Mucosa of descending colon (tissue), 3 donors: ENCODE measurements at regions not wholly inside any gene's neighbourhood (a gene's known extent, or its start where the extent isn't known, plus 50 kb on each side); places are given as distances from the start of the nearest gene placed in this dataset.

Experiments
- ATAC-seq: fragments of 200-7000 bp; cut with Tn5 transposase; one replicate; pipeline ENCODE4 v1.9.1; 2020; ENCODE audit warnings: mild to moderate bottlenecking, moderate library complexity
- DNase-seq, 3 donors: peaks; one replicate each; pipeline ENCODE4 v3.0.0-alpha.2; 2020
- H3K36me3 ChIP-seq: fragments of 200-600 bp; one replicate; pipeline ENCODE4 v1.8.0; 2021; ENCODE audit warnings: low read depth, mild to moderate bottlenecking
- H3K4me1 ChIP-seq: fragments of 200-600 bp; one replicate; pipeline ENCODE4 v1.8.0; 2021; ENCODE audit warnings: low read depth, mild to moderate bottlenecking
- H3K4me3 ChIP-seq: fragments of 200-600 bp; one replicate; pipeline ENCODE4 v1.8.0; 2021; ENCODE audit warnings: mild to moderate bottlenecking
- H3K9me3 ChIP-seq: fragments of 200-600 bp; one replicate; pipeline ENCODE4 v1.8.0; 2021; ENCODE audit warnings: mild to moderate bottlenecking
- intact Hi-C, 2 donors: fragments of 100-400 bp; cut with DNase I in 1 of 2; cut with micrococcal nuclease in 1 of 2; formaldehyde crosslinking; loops; one replicate each; pipeline versions ENCODE4 v1.11.0 to v1.11.1; 2022; cut with DNase I, micrococcal nuclease
- TF ChIP-seq, protein P1 (sequence below): fragments of 200-600 bp; IDR thresholded peaks from one replicate; pipeline ENCODE4 v1.8.0; 2022; ENCODE audit warnings: antibody characterized with exemption, mild to moderate bottlenecking
- donor health status: DM: no; HTN: no; CAD: no; lungs with moderate emphysema.
- donor health status: DM: no; HTN: no; CAD: no.
- donor health status: DM: no; HTN: yes; CAD: no.

DNA sequence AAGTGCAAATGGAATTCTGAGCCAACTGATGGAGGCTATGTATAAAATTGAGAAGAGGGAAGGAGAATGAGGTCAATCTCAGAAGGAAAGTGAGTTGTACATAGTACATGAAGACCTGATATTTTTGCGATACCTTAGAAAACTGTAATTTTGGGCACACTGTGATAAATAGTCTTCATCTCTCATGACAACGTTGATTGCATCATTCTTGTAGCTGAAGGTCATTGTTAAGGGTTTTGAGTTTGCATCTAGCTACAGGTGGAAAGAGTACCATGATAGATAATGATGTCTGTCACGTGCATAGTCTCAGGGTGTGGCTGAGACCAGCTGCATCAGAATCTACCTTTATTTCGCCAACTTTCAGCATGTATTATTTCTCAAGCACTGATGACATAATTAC lies 435.4 kb upstream of the MDFIC2 start:
- DNase-seq: no peak
- H3K4me1 ChIP-seq: no peaks in the 10 kb centered on the region
- TF ChIP-seq, protein P1, sequence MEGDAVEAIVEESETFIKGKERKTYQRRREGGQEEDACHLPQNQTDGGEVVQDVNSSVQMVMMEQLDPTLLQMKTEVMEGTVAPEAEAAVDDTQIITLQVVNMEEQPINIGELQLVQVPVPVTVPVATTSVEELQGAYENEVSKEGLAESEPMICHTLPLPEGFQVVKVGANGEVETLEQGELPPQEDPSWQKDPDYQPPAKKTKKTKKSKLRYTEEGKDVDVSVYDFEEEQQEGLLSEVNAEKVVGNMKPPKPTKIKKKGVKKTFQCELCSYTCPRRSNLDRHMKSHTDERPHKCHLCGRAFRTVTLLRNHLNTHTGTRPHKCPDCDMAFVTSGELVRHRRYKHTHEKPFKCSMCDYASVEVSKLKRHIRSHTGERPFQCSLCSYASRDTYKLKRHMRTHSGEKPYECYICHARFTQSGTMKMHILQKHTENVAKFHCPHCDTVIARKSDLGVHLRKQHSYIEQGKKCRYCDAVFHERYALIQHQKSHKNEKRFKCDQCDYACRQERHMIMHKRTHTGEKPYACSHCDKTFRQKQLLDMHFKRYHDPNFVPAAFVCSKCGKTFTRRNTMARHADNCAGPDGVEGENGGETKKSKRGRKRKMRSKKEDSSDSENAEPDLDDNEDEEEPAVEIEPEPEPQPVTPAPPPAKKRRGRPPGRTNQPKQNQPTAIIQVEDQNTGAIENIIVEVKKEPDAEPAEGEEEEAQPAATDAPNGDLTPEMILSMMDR: no peak
- intact Hi-C loops: no loop called here
- no peaks in the 10 kb centered on the region for H3K36me3 ChIP-seq
- no peaks in the 10 kb centered on the region for H3K9me3 ChIP-seq
- ATAC-seq: no peak
- H3K4me3 ChIP-seq: no peak overlapping the region

- TF ChIP-seq, protein P1: no peak
- DNase-seq (no peak), ATAC-seq (no peak)
- Histone ChIP-seq H3K4me3 (no peak overlapping the region), H3K36me3 (no peaks in the 10 kb centered on the region), H3K9me3 (no peaks in the 10 kb centered on the region), H3K4me1 (no peaks in the 10 kb centered on the region)
- intact Hi-C loops: no loop called here
These were observed 432.1 kb upstream of the MDFIC2 start for GRCh38 chr3:70744536-70744935.

DNA sequence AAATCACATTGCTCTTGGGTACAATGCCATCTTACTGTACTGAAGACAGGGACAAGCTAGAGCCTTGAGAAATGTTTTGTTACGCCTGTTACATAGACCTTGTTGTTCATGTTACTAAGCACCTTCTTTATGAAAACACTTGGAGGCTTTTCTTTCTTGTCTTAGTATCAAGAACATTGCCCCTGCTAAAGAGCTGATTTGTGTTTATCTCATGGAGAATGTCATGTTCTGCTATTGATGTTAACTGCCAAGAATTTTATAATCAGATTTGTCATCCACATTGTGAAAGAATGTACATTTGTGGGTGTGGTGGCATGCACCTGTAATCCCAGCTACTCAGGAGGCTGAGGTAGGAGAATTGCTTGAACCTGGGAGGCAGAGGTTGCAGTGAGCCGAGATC lies 431.3 kb upstream of the MDFIC2 start:
- intact Hi-C loops: no loop called here
- DNase-seq: no peak
- no peaks in the 10 kb centered on the region for H3K4me1 ChIP-seq
- ATAC-seq: no peak
- TF ChIP-seq, protein P1: no peak
- no peak overlapping the region for H3K4me3 ChIP-seq
- no peaks in the 10 kb centered on the region for H3K36me3 ChIP-seq
- H3K9me3 ChIP-seq: no peaks in the 10 kb centered on the region

GRCh38 chr3:70742081-70742480 lies 429.6 kb upstream of the MDFIC2 start:
- Histone ChIP-seq H3K4me3 (no peak overlapping the region), H3K9me3 (no peaks in the 10 kb centered on the region), H3K4me1 (no peaks in the 10 kb centered on the region), H3K36me3 (no peaks in the 10 kb centered on the region)
- TF ChIP-seq, protein P1: no peak
- DNase-seq: no peak
- intact Hi-C loops: no loop called here
- no peak for ATAC-seq

- Histone ChIP-seq H3K9me3 (no peaks in the 10 kb centered on the region), H3K4me3 (no peak overlapping the region), H3K4me1 (no peaks in the 10 kb centered on the region), H3K36me3 (no peaks in the 10 kb centered on the region)
- intact Hi-C loops: no loop called here
- TF ChIP-seq, protein P1: no peak
- ATAC-seq (no peak), DNase-seq (no peak)
These were observed 428.4 kb upstream of the MDFIC2 start for GRCh38 chr3:70740872-70741271.

- ATAC-seq (no peak), DNase-seq (no peak)
- H3K36me3 ChIP-seq: no peaks in the 10 kb centered on the region
- H3K4me1 ChIP-seq: no peaks in the 10 kb centered on the region
- H3K4me3 ChIP-seq: no peak overlapping the region
- intact Hi-C loops: no loop called here
- H3K9me3 ChIP-seq: no peaks in the 10 kb centered on the region
- TF ChIP-seq, protein P1: no peak
These were observed 427.6 kb upstream of the MDFIC2 start for GRCh38 chr3:70740071-70740470.
